NCI-H2196 (cell line): ENCODE measurements at regions not wholly inside any gene's neighbourhood (a gene's known extent, or its start where the extent isn't known, plus 50 kb on each side); places are given as distances from the start of the nearest gene placed in this dataset.
"Not testable (repeated sequence)": the region's sequence is repeated elsewhere in the genome, so short reads cannot be mapped to it uniquely, and the experiment has no call there.

Source experiments
- DNase-seq: peaks from one replicate; lab custom pipeline; 2025; ENCODE audit not compliant: unreplicated experiment; lab: John Stamatoyannopoulos, UW

GRCh38 chr9:81037889-81038288 lies 651.5 kb downstream of the TLE1 start:
- no peak for DNase-seq

GRCh38 chr9:81035601-81036000 lies 653.7 kb downstream of the TLE1 start:
- DNase-seq, result no peak

- no peak for DNase-seq
Measured at GRCh38 chr9:81035171-81035570, 654.2 kb downstream of the TLE1 start.

- no peak for DNase-seq
Measured at GRCh38 chr9:81032831-81033230, 656.5 kb downstream of the TLE1 start.

- no peak for DNase-seq
Measured at GRCh38 chr9:81032030-81032572, 657.2 kb downstream of the TLE1 start.

GRCh38 chr9:81031422-81032029 lies 657.8 kb downstream of the TLE1 start:
- DNase-seq, result no peak

- no peak for DNase-seq
Measured at GRCh38 chr9:81030027-81030426, 659.3 kb downstream of the TLE1 start.

- DNase-seq, result no peak
Measured at GRCh38 chr9:81028504-81028903, 660.8 kb downstream of the TLE1 start.

GRCh38 chr9:81022177-81022576 lies 667.2 kb downstream of the TLE1 start:
- DNase-seq, result no peak

- DNase-seq, result not testable (repeated sequence)
Measured at GRCh38 chr9:81014945-81015344, 674.4 kb downstream of the TLE1 start.

GRCh38 chr9:81013191-81013590 lies 676.2 kb downstream of the TLE1 start:
- not testable (repeated sequence) for DNase-seq

- no peak for DNase-seq
Measured at GRCh38 chr9:81002906-81003305, 686.4 kb downstream of the TLE1 start.

GRCh38 chr9:81002242-81002641 lies 687.1 kb downstream of the TLE1 start:
- no peak for DNase-seq

- DNase-seq, result no peak
Measured at GRCh38 chr9:80995759-80996158, 693.6 kb downstream of the TLE1 start.

GRCh38 chr9:80994892-80995291 lies 694.5 kb downstream of the TLE1 start:
- DNase-seq, result no peak

- not testable (repeated sequence) for DNase-seq
Measured at GRCh38 chr9:80985595-80985994, 703.8 kb downstream of the TLE1 start.

- DNase-seq, result no peak
Measured at GRCh38 chr9:80976403-80976802, 712.9 kb downstream of the TLE1 start.

- DNase-seq, result not testable (repeated sequence)
Measured at GRCh38 chr9:80970377-80970776, 719.0 kb downstream of the TLE1 start.

- DNase-seq, result no peak
Measured at GRCh38 chr9:80968611-80969010, 720.7 kb downstream of the TLE1 start.

- DNase-seq, result no peak
Measured at GRCh38 chr9:80964914-80965313, 724.4 kb downstream of the TLE1 start.

- no peak for DNase-seq
Measured at GRCh38 chr9:80964374-80964773, 725.0 kb downstream of the TLE1 start.

- no peak for DNase-seq
Measured at GRCh38 chr9:80957801-80958200, 731.5 kb downstream of the TLE1 start.

- no peak for DNase-seq
Measured at GRCh38 chr9:80954521-80954920, 734.8 kb downstream of the TLE1 start.
